OCI-LY7 (cell line): ENCODE measurements at regions not wholly inside any gene's neighbourhood (a gene's known extent, or its start where the extent isn't known, plus 50 kb on each side); places are given as distances from the start of the nearest gene placed in this dataset.

ENCODE experiments used
- BruUV-seq: library from RNA; stranded (reverse); fragments of 400-500 nt; replicated peaks from 2 replicates; lab custom pipeline; 2021; lab: Mats Ljungman, UMichigan
- CTCF ChIA-PET: fragments of 300-600 bp; sonication (Branson Sonifier 250); formaldehyde crosslinking; loops from one replicate; lab custom pipeline; 2022; ENCODE audit warnings: antibody characterized with exemption; ENCODE audit not compliant: unreplicated experiment; lab: Charles Lee
- POLR2A ChIA-PET: fragments of 300-600 bp; sonication (Branson Sonifier 250); formaldehyde crosslinking; loops from one replicate; lab custom pipeline; 2022; ENCODE audit warnings: antibody characterized with exemption; lab: Charles Lee
- DNase-seq: peaks from one replicate; pipeline ENCODE4 v3.0.0-alpha.2; 2015; ENCODE audit warnings: low spot score
- H2AFZ ChIP-seq: fragments of 200-600 bp; sonication (generic), shearing (Covaris generic); 2 replicates; pipeline ENCODE4 v1.6.1; 2014; ENCODE audit warnings: mild to moderate bottlenecking, antibody characterized with exemption, low read length, moderate library complexity
- H3K27ac ChIP-seq: fragments of 200-600 bp; sonication (generic); 2 replicates; pipeline ENCODE4 v1.5.1; 2014; ENCODE audit warnings: mixed run types, low read depth, mild to moderate bottlenecking, moderate library complexity, low read length, inconsistent platforms; ENCODE audit not compliant: poor library complexity, severe bottlenecking
- H3K36me3 ChIP-seq: fragments of 200-600 bp; sonication (generic); 2 replicates; pipeline ENCODE4 v1.6.1; 2014; ENCODE audit warnings: mild to moderate bottlenecking, antibody characterized with exemption, low read length, moderate library complexity, mixed read lengths; ENCODE audit not compliant: insufficient read depth
- H3K4me1 ChIP-seq: fragments of 200-600 bp; sonication (generic); 2 replicates; pipeline ENCODE4 v1.5.1; 2014; ENCODE audit warnings: mild to moderate bottlenecking, low read length; ENCODE audit not compliant: insufficient read depth, poor library complexity, severe bottlenecking
- H3K4me2 ChIP-seq: fragments of 200-600 bp; sonication (generic); 2 replicates; pipeline ENCODE4 v1.6.1; 2014; ENCODE audit warnings: mild to moderate bottlenecking, low read length
- H3K4me3 ChIP-seq: fragments of 200-600 bp; sonication (generic); 2 replicates; pipeline ENCODE4 v1.5.1; 2014; ENCODE audit warnings: mild to moderate bottlenecking, low read depth, low read length; ENCODE audit not compliant: poor library complexity, severe bottlenecking
- H3K79me2 ChIP-seq: fragments of 200-600 bp; sonication (generic); 2 replicates; pipeline ENCODE4 v1.6.1; 2016; ENCODE audit warnings: low read depth, mild to moderate bottlenecking, low read length, moderate library complexity, mixed read lengths; ENCODE audit not compliant: insufficient read depth
- H3K9me2 ChIP-seq: fragments of 200-600 bp; sonication (generic); 2 replicates; pipeline ENCODE4 v1.6.1; 2016; ENCODE audit warnings: mild to moderate bottlenecking, low read length, mixed read lengths; ENCODE audit not compliant: insufficient read depth
- H3K9me3 ChIP-seq: fragments of 200-600 bp; sonication (generic); 2 replicates; pipeline ENCODE4 v1.6.1; 2014; ENCODE audit warnings: mild to moderate bottlenecking, mixed run types, low read length, mixed read lengths
- H4K20me1 ChIP-seq: fragments of 200-600 bp; sonication (generic); 2 replicates; pipeline ENCODE4 v1.6.1; 2014; ENCODE audit warnings: mild to moderate bottlenecking, antibody characterized with exemption, low read length, moderate library complexity, mixed read lengths; ENCODE audit not compliant: insufficient read depth
- EZH2phosphoT487 ChIP-seq: fragments of 200-600 bp; sonication (generic); IDR thresholded peaks from 2 replicates; pipeline ENCODE4 v1.6.1; 2018; ENCODE audit warnings: low read depth, borderline replicate concordance, mild to moderate bottlenecking, mixed run types, antibody characterized with exemption, low read length, moderate library complexity, mixed read lengths
- intact Hi-C: fragments of 100-400 bp; cut with micrococcal nuclease; formaldehyde crosslinking; loops from one replicate; pipeline ENCODE4 v1.10.0; 2022; ENCODE audit not compliant: unreplicated experiment
- TF ChIP-seq, protein P1 (sequence below): fragments of 200-600 bp; sonication (generic); conservative IDR thresholded peaks from 2 replicates; pipeline ENCODE4 v1.5.1; 2014; ENCODE audit warnings: mild to moderate bottlenecking, antibody characterized with exemption, low read length, moderate library complexity, mixed read lengths

GRCh38 chr7:52911326-52911725, 124.1 kb upstream of the POM121L12 start:
- no TSS peak for BruUV-seq
- CTCF ChIA-PET = no interaction called here
- TF ChIP-seq EZH2phosphoT487 = no peak
- TF ChIP-seq, protein P1, sequence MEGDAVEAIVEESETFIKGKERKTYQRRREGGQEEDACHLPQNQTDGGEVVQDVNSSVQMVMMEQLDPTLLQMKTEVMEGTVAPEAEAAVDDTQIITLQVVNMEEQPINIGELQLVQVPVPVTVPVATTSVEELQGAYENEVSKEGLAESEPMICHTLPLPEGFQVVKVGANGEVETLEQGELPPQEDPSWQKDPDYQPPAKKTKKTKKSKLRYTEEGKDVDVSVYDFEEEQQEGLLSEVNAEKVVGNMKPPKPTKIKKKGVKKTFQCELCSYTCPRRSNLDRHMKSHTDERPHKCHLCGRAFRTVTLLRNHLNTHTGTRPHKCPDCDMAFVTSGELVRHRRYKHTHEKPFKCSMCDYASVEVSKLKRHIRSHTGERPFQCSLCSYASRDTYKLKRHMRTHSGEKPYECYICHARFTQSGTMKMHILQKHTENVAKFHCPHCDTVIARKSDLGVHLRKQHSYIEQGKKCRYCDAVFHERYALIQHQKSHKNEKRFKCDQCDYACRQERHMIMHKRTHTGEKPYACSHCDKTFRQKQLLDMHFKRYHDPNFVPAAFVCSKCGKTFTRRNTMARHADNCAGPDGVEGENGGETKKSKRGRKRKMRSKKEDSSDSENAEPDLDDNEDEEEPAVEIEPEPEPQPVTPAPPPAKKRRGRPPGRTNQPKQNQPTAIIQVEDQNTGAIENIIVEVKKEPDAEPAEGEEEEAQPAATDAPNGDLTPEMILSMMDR = no peak

GRCh38 chr7:52909935-52910334, 125.5 kb upstream of the POM121L12 start:
- no peaks in the 10 kb centered on the region for H3K9me3 ChIP-seq
- H3K79me2 ChIP-seq = no peaks in the 10 kb centered on the region
- H3K4me3 ChIP-seq = no peak overlapping the region
- TF ChIP-seq EZH2phosphoT487 = no peak
- TF ChIP-seq, protein P1 = no peak
- no peak overlapping the region for H2AFZ ChIP-seq
- H3K27ac ChIP-seq = no peak overlapping the region
- H4K20me1 ChIP-seq = no peaks in the 10 kb centered on the region
- no peak overlapping the region for H3K4me2 ChIP-seq
- no peak for DNase-seq
- H3K4me1 ChIP-seq = no peaks in the 10 kb centered on the region
- ChIA-PET POLR2A (interaction anchor here (1.4 kb wide), 1 partner anchor 11 kb away, joined by 4 read pairs; no protein-coding TSS in a partner anchor), CTCF (no interaction called here)
- BruUV-seq = no TSS peak
- peaks cover 3% of the 10 kb centered on the region; the same call in 1 of the 2 replicates for H3K9me2 ChIP-seq
- no peaks in the 10 kb centered on the region for H3K36me3 ChIP-seq
- intact Hi-C loops = no loop called here

More at GRCh38 chr7:52911326-52911725, 124.1 kb upstream of the POM121L12 start:
- Histone ChIP-seq H2AFZ (no peak overlapping the region), H3K9me2 (peaks cover 3% of the 10 kb centered on the region; the same call in 1 of the 2 replicates), H3K4me3 (no peak overlapping the region), H3K4me1 (no peaks in the 10 kb centered on the region), H4K20me1 (no peaks in the 10 kb centered on the region), H3K9me3 (no peaks in the 10 kb centered on the region), H3K79me2 (no peaks in the 10 kb centered on the region), H3K27ac (no peak overlapping the region), H3K36me3 (no peaks in the 10 kb centered on the region), H3K4me2 (no peak overlapping the region)
- no peak for DNase-seq
- intact Hi-C loops = no loop called here
- POLR2A ChIA-PET = no interaction called here

DNA sequence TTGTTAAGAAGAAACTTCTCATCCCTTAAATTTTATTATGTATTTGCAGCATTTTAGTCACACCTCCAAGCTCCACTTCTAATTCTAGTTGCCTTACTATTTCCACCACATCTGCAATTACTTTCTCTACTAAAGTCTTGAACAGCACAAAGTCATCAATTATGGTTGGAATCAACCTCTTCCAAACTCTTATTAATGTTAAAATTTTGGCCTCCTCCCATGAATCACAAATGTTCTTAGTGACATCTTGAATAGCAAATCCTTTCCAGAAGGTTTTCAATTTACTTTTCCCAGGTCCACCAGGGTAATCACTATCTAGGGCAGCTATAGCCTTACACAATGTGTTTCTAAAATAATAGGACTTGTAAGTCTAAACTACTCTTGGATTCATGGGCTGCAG, 126.3 kb upstream of the POM121L12 start:
- BruUV-seq = no TSS peak
- POLR2A ChIA-PET = no interaction called here

More for the DNA sequence above, 126.3 kb upstream of the POM121L12 start:
- no peak overlapping the region for H3K27ac ChIP-seq
- H4K20me1 ChIP-seq = no peaks in the 10 kb centered on the region
- CTCF ChIA-PET = no interaction called here
- no peak overlapping the region for H2AFZ ChIP-seq
- no peaks in the 10 kb centered on the region for H3K9me3 ChIP-seq
- no peaks in the 10 kb centered on the region for H3K36me3 ChIP-seq
- intact Hi-C loops = no loop called here
- no peak for TF ChIP-seq EZH2phosphoT487
- TF ChIP-seq, protein P1 = no peak
- no peak overlapping the region for H3K4me3 ChIP-seq
- no peaks in the 10 kb centered on the region for H3K4me1 ChIP-seq
- no peaks in the 10 kb centered on the region for H3K79me2 ChIP-seq
- H3K9me2 ChIP-seq = peaks cover 3% of the 10 kb centered on the region; the same call in 1 of the 2 replicates
- DNase-seq = no peak
- H3K4me2 ChIP-seq = no peak overlapping the region
